Astrocyte (in vitro differentiated cells and primary cell): ENCODE measurements at regions not wholly inside any gene's neighbourhood (a gene's known extent, or its start where the extent isn't known, plus 50 kb on each side); places are given as distances from the start of the nearest gene placed in this dataset.

Experiments used
- DNase-seq: peaks from one replicate; pipeline ENCODE4 v3.0.0-alpha.2; 2010; ENCODE audit warnings: low read depth
- FAIRE-seq: peaks from 2 replicates; lab custom pipeline; 2011; peaks lifted over from hg19 to GRCh38; lab: Jason Lieb, UNC
- H2AFZ ChIP-seq: 2 replicates; pipeline ENCODE4 v1.6.0; 2012; ENCODE audit warnings: low read depth, low read length, inconsistent platforms
- H3K27ac ChIP-seq: 2 replicates; pipeline ENCODE4 v1.5.1; 2011; ENCODE audit warnings: low read depth, low read length, inconsistent platforms
- H3K27me3 ChIP-seq: 2 replicates; pipeline ENCODE4 v1.6.0; 2011; ENCODE audit warnings: low read length, inconsistent platforms; ENCODE audit not compliant: insufficient read depth
- H3K36me3 ChIP-seq: 2 replicates; pipeline ENCODE4 v1.5.1; 2011; ENCODE audit warnings: low read length, inconsistent platforms; ENCODE audit not compliant: insufficient read depth
- H3K4me1 ChIP-seq: 2 replicates; pipeline ENCODE4 v1.5.1; 2011; ENCODE audit warnings: low read length, inconsistent platforms; ENCODE audit not compliant: insufficient read depth
- H3K4me2 ChIP-seq: 2 replicates; pipeline ENCODE4 v1.6.0; 2012; ENCODE audit warnings: low read length, inconsistent platforms
- H3K4me3 ChIP-seq: 2 replicates; pipeline ENCODE4 v1.5.1; 2011; ENCODE audit warnings: low read depth, mild to moderate bottlenecking, low read length, inconsistent platforms; ENCODE audit not compliant: insufficient read depth
- H3K79me2 ChIP-seq: 2 replicates; pipeline ENCODE4 v1.6.0; 2012; ENCODE audit warnings: mild to moderate bottlenecking, low read length, inconsistent platforms; ENCODE audit not compliant: insufficient read depth
- H3K9ac ChIP-seq: 2 replicates; pipeline ENCODE4 v1.6.0; 2012; ENCODE audit warnings: mild to moderate bottlenecking, low read length, inconsistent platforms
- H3K9me3 ChIP-seq: 2 replicates; pipeline ENCODE4 v1.5.1; 2012; ENCODE audit warnings: low read depth, mild to moderate bottlenecking, low read length, inconsistent platforms; ENCODE audit not compliant: insufficient read depth
- H4K20me1 ChIP-seq: 2 replicates; pipeline ENCODE4 v1.6.0; 2012; ENCODE audit warnings: low read length, inconsistent platforms; ENCODE audit not compliant: insufficient read depth
- H3K27ac Mint-ChIP-seq: one replicate; pipeline ENCODE4 v1.8.0; 2021; ENCODE audit warnings: mild to moderate bottlenecking, mixed read lengths; ENCODE audit not compliant: unreplicated experiment
- H3K27me3 Mint-ChIP-seq: one replicate; pipeline ENCODE4 v1.8.0; 2021; ENCODE audit warnings: low read depth, mixed read lengths; ENCODE audit not compliant: unreplicated experiment
- H3K36me3 Mint-ChIP-seq: one replicate; pipeline ENCODE4 v1.8.0; 2021; ENCODE audit warnings: low read depth, mixed read lengths; ENCODE audit not compliant: unreplicated experiment
- H3K4me1 Mint-ChIP-seq: one replicate; pipeline ENCODE4 v1.8.0; 2021; ENCODE audit warnings: low read depth, mixed read lengths; ENCODE audit not compliant: unreplicated experiment
- H3K4me3 Mint-ChIP-seq: one replicate; pipeline ENCODE4 v1.8.0; 2021; ENCODE audit warnings: mild to moderate bottlenecking, moderate library complexity, mixed read lengths; ENCODE audit not compliant: unreplicated experiment
- H3K9me3 Mint-ChIP-seq: one replicate; pipeline ENCODE4 v1.8.0; 2021; ENCODE audit warnings: mild to moderate bottlenecking, mixed read lengths; ENCODE audit not compliant: unreplicated experiment
- EZH2 ChIP-seq: IDR thresholded peaks from 2 replicates; pipeline ENCODE4 v1.6.1; 2012; ENCODE audit warnings: mild to moderate bottlenecking, low read length, inconsistent platforms; ENCODE audit not compliant: insufficient read depth
- TF ChIP-seq, protein P1 (sequence below): IDR thresholded peaks from 2 replicates; pipeline ENCODE4 v1.5.1; 2011; ENCODE audit warnings: low read depth, mild to moderate bottlenecking, inconsistent platforms, low read length, moderate library complexity; ENCODE audit not compliant: insufficient read depth

DNA sequence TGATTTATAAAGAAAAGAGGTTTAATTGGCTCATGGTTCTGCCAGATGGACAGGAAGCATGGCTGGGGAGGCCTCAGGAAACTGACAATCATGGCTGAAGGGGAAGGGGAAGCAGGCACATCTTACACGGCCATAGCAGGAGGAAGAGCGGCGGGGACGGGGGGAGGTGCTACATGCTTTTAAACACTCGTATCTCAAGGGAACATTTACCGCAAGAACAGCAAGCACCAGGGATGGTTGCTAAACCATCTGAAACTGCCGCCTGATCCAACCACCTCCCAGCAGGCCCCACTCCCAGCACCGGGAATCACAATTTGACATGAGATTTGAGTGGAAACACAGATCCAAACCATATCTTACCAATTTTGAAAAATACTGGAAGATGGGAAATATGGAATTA lies 362.8 kb downstream of the FBXO15 start:
- Histone ChIP-seq H3K4me1 (no peaks in the 10 kb centered on the region), H4K20me1 (no peaks in the 10 kb centered on the region), H3K27me3 (no peaks in the 10 kb centered on the region), H3K9me3 (no peaks in the 10 kb centered on the region), H3K27ac (no peak overlapping the region), H3K4me3 (no peak overlapping the region), H3K36me3 (no peaks in the 10 kb centered on the region), H3K4me2 (no peak overlapping the region), H3K9ac (no peak overlapping the region), H2AFZ (no peak overlapping the region), H3K79me2 (no peaks in the 10 kb centered on the region)
- H3K36me3 Mint-ChIP-seq: no peaks in the 10 kb centered on the region
- no peak overlapping the region for H3K4me3 Mint-ChIP-seq
- H3K27me3 Mint-ChIP-seq: no peaks in the 10 kb centered on the region
- TF ChIP-seq, protein P1, sequence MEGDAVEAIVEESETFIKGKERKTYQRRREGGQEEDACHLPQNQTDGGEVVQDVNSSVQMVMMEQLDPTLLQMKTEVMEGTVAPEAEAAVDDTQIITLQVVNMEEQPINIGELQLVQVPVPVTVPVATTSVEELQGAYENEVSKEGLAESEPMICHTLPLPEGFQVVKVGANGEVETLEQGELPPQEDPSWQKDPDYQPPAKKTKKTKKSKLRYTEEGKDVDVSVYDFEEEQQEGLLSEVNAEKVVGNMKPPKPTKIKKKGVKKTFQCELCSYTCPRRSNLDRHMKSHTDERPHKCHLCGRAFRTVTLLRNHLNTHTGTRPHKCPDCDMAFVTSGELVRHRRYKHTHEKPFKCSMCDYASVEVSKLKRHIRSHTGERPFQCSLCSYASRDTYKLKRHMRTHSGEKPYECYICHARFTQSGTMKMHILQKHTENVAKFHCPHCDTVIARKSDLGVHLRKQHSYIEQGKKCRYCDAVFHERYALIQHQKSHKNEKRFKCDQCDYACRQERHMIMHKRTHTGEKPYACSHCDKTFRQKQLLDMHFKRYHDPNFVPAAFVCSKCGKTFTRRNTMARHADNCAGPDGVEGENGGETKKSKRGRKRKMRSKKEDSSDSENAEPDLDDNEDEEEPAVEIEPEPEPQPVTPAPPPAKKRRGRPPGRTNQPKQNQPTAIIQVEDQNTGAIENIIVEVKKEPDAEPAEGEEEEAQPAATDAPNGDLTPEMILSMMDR: no peak
- no peak for TF ChIP-seq EZH2
- H3K27ac Mint-ChIP-seq: no peak overlapping the region
- DNase-seq (no peak), FAIRE-seq (no peak)
- no peaks in the 10 kb centered on the region for H3K9me3 Mint-ChIP-seq
- peaks cover 2% of the 10 kb centered on the region for H3K4me1 Mint-ChIP-seq

DNA sequence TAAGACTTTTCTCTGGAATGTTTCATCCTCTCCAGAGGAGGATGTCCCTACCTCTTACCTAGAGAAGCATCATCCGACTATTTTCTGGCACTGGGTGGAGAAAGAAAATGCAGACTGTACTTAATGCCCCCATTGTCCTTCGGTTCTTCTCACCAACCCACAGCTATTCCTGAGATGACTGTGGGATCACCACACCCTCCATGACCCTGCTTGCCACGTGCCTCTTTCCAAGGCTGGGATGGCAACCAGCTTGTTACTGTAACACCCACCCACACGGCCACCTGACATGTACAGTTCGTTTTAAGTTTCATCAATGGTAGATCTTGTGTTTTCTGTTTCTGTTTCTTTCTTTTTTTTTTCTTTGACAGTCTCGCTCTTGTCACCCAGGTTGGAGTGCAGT lies 365.2 kb downstream of the FBXO15 start:
- Mint-ChIP-seq H3K27ac (no peak overlapping the region), H3K9me3 (no peaks in the 10 kb centered on the region), H3K4me3 (no peak overlapping the region), H3K36me3 (no peaks in the 10 kb centered on the region), H3K27me3 (no peaks in the 10 kb centered on the region), H3K4me1 (peaks cover 4% of the 10 kb centered on the region)
- DNase-seq: no peak
- H3K79me2 ChIP-seq: no peaks in the 10 kb centered on the region
- no peak overlapping the region for H3K4me2 ChIP-seq
- no peaks in the 10 kb centered on the region for H3K9me3 ChIP-seq
- no peak overlapping the region for H3K27ac ChIP-seq
- no peaks in the 10 kb centered on the region for H4K20me1 ChIP-seq
- no peaks in the 10 kb centered on the region for H3K4me1 ChIP-seq
- FAIRE-seq: no peak
- no peaks in the 10 kb centered on the region for H3K27me3 ChIP-seq
- TF ChIP-seq EZH2: no peak
- TF ChIP-seq, protein P1: no peak
- H3K36me3 ChIP-seq: no peaks in the 10 kb centered on the region
- H3K9ac ChIP-seq: no peak overlapping the region
- no peak overlapping the region for H2AFZ ChIP-seq
- H3K4me3 ChIP-seq: no peak overlapping the region

DNA sequence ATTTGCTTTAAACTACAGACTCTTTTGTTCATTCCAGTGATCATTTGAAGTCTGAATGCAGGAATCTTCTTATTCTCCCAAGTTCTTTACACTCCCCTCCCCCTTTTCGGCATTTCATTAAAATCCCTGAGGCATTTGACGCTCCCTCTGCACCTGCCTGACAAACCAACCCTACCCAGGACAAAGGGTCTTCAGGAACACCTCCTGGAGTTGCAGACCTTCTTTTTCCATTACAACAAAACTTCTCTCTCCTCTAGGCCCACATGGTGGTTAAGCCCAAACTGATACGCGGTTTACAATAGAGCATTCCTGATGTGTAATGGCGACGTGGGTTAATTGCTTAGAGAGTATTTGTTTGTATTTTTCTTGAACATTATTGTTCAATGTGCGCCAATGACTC lies 367.4 kb downstream of the FBXO15 start:
- no peaks in the 10 kb centered on the region for H3K4me1 ChIP-seq
- Mint-ChIP-seq H3K9me3 (no peaks in the 10 kb centered on the region), H3K36me3 (no peaks in the 10 kb centered on the region), H3K4me3 (no peak overlapping the region), H3K27ac (no peak overlapping the region), H3K4me1 (peaks cover 3% of the 10 kb centered on the region), H3K27me3 (no peaks in the 10 kb centered on the region)
- no peak for TF ChIP-seq EZH2
- TF ChIP-seq, protein P1: no peak
- FAIRE-seq (no peak), DNase-seq (no peak)
- H3K36me3 ChIP-seq: no peaks in the 10 kb centered on the region
- no peaks in the 10 kb centered on the region for H4K20me1 ChIP-seq
- H3K4me2 ChIP-seq: no peak overlapping the region
- H3K27me3 ChIP-seq: no peaks in the 10 kb centered on the region
- H3K27ac ChIP-seq: no peak overlapping the region
- no peaks in the 10 kb centered on the region for H3K79me2 ChIP-seq
- no peaks in the 10 kb centered on the region for H3K9me3 ChIP-seq
- no peak overlapping the region for H3K9ac ChIP-seq
- H2AFZ ChIP-seq: no peak overlapping the region
- no peak overlapping the region for H3K4me3 ChIP-seq
